ENCODE measurements at regions not wholly inside any gene's neighbourhood (a gene's known extent, or its start where the extent isn't known, plus 50 kb on each side); places are given as distances from the start of the nearest gene placed in this dataset.

- Histone ChIP-seq H3K4me1 (ENCODE audit: low read length) (peaks cover 7% of the 10 kb centered on the region), H3K4me3 (ENCODE audit: low read length) (no peak overlapping the region), H3K79me2 (ENCODE audit: low read length) (no peaks in the 10 kb centered on the region), H3K4me2 (ENCODE audit: low read length) (no peak overlapping the region), H4K20me1 (ENCODE audit: insufficient read depth, low read length) (no peaks in the 10 kb centered on the region), H3K9me3 (ENCODE audit: insufficient read depth, low read length) (no peaks in the 10 kb centered on the region), H2AFZ (ENCODE audit: low read depth, low read length) (no peak overlapping the region), H3K36me3 (replicated peaks; ENCODE audit: low read depth, low read length) (no peaks in the 10 kb centered on the region), H3K9ac (ENCODE audit: low read length) (no peak overlapping the region), H3K27ac (ENCODE audit: low read length) (no peak overlapping the region), H3K27me3 (ENCODE audit: low read depth, low read length) (0 out of 2 replicates have a peak, but pooled peaks cover 3% of the 10 kb centered on the region)
- TF ChIP-seq CTCF (IDR thresholded peaks at IDR 0.05; ENCODE audit: low read depth, low read length) (no peak), EZH2phosphoT487 (IDR thresholded peaks at IDR 0.05; ENCODE audit: low read depth) (no peak)
Measured at GRCh38 chr18:11516751-11517503, 92.5 kb upstream of the SLC35G4 start.

- no peak overlapping the region for H3K4me2 ChIP-seq (ENCODE audit: low read length)
- H2AFZ ChIP-seq (ENCODE audit: low read depth, low read length) = no peak overlapping the region
- H3K79me2 ChIP-seq (ENCODE audit: low read length) = no peaks in the 10 kb centered on the region
- H3K9me3 ChIP-seq (ENCODE audit: insufficient read depth, low read length) = no peaks in the 10 kb centered on the region
- TF ChIP-seq EZH2phosphoT487 (IDR thresholded peaks at IDR 0.05; ENCODE audit: low read depth) (no peak), CTCF (IDR thresholded peaks at IDR 0.05; ENCODE audit: low read depth, low read length) (no peak)
- H3K9ac ChIP-seq (ENCODE audit: low read length) = no peak overlapping the region
- no peaks in the 10 kb centered on the region for H3K36me3 ChIP-seq (replicated peaks; ENCODE audit: low read depth, low read length)
- peaks cover 17% of the 10 kb centered on the region for H3K4me1 ChIP-seq (ENCODE audit: low read length)
- H3K4me3 ChIP-seq (ENCODE audit: low read length) = no peak overlapping the region
- H3K27me3 ChIP-seq (ENCODE audit: low read depth, low read length) = no peaks in the 10 kb centered on the region
- no peak overlapping the region for H3K27ac ChIP-seq (ENCODE audit: low read length)
- no peaks in the 10 kb centered on the region for H4K20me1 ChIP-seq (ENCODE audit: insufficient read depth, low read length)
Measured at GRCh38 chr18:11514267-11514666, 95.1 kb upstream of the SLC35G4 start.

GRCh38 chr18:11512096-11513025, 97.0 kb upstream of the SLC35G4 start:
- Histone ChIP-seq H3K79me2 (ENCODE audit: low read length) (no peaks in the 10 kb centered on the region), H2AFZ (ENCODE audit: low read depth, low read length) (no peak overlapping the region), H3K9me3 (ENCODE audit: insufficient read depth, low read length) (no peaks in the 10 kb centered on the region), H3K27ac (ENCODE audit: low read length) (peak overlapping the region; percentile 25; the same call in 1 of the 2 replicates), H3K9ac (ENCODE audit: low read length) (no peak overlapping the region), H3K4me2 (ENCODE audit: low read length) (peak overlapping the region; percentile 73), H3K4me1 (ENCODE audit: low read length) (peaks cover 17% of the 10 kb centered on the region), H3K27me3 (ENCODE audit: low read depth, low read length) (no peaks in the 10 kb centered on the region), H4K20me1 (ENCODE audit: insufficient read depth, low read length) (no peaks in the 10 kb centered on the region), H3K36me3 (replicated peaks; ENCODE audit: low read depth, low read length) (no peaks in the 10 kb centered on the region), H3K4me3 (ENCODE audit: low read length) (peak overlapping the region; percentile 55)
- TF ChIP-seq EZH2phosphoT487 (IDR thresholded peaks at IDR 0.05; ENCODE audit: low read depth) (no peak), CTCF (IDR thresholded peaks at IDR 0.05; ENCODE audit: low read depth, low read length) (peak; percentile 48)

Data from OCI-LY3 (cell line).